A549 (cell line): ENCODE measurements at regions not wholly inside any gene's neighbourhood (a gene's known extent, or its start where the extent isn't known, plus 50 kb on each side); places are given as distances from the start of the nearest gene placed in this dataset.
A peak's percentile ranks its signal among the peaks of the same experiment; 100 is the strongest.

Experiments used
- ATAC-seq, 2 experiments: fragments of 200-7000 bp in 1 of 2; fragments of >200 bp in 1 of 2; cut with Nextera tagmentation in 1 of 2; cut with Tn5 transposase in 1 of 2; 3 replicates each; pipeline versions ENCODE4 v1.8.0 to v1.9.1; 2018 to 2020; ENCODE audit warnings: mild to moderate bottlenecking in 1 of 2, moderate library complexity in 1 of 2
- CTCF ChIA-PET: fragments of 300-600 bp; sonication (Branson Sonifier 250); formaldehyde crosslinking; extraction: SDS; loops from one replicate; lab custom pipeline; 2021; ENCODE audit warnings: antibody characterized with exemption, inconsistent platforms; lab: Yijun Ruan, JAX
- POLR2A ChIA-PET: fragments of 350-600 bp; formaldehyde crosslinking; extraction: SDS; loops from one replicate; lab custom pipeline; 2021; ENCODE audit warnings: antibody characterized with exemption, inconsistent platforms; lab: Yijun Ruan, JAX
- DNase-seq, 2 experiments: peaks; one replicate each; pipeline versions ENCODE4 v3.0.0 to v3.0.0-alpha.2; 2011 to 2016; ENCODE audit warnings: low read depth in 1 of 2, low spot score in 1 of 2
- FAIRE-seq: peaks from 2 replicates; lab custom pipeline; 2011; peaks lifted over from hg19 to GRCh38; lab: Jason Lieb, UNC
- H3K27ac ChIP-seq, 2 experiments: fragments of >200 bp; sonication (Bioruptor Twin); formaldehyde crosslinking; 3 replicates each; pipeline ENCODE4 v1.5.1; 2016 to 2017
- H3K4me1 ChIP-seq: fragments of >200 bp; sonication (Bioruptor Twin); formaldehyde crosslinking; 3 replicates; pipeline ENCODE4 v1.6.1; 2016
- H3K4me2 ChIP-seq: fragments of >200 bp; sonication (Bioruptor Twin); formaldehyde crosslinking; 3 replicates; pipeline ENCODE4 v1.6.1; 2016
- H3K4me3 ChIP-seq: fragments of >200 bp; sonication (Bioruptor Twin); formaldehyde crosslinking; 3 replicates; pipeline ENCODE4 v1.5.1; 2016
- H3K9me3 ChIP-seq: fragments of >200 bp; sonication (Bioruptor Twin); formaldehyde crosslinking; 3 replicates; pipeline ENCODE4 v1.6.1; 2016
- BCL3 ChIP-seq: fragments of >200 bp; sonication (Bioruptor Twin); formaldehyde crosslinking; IDR thresholded peaks from 3 replicates; pipeline ENCODE4 v1.6.1; 2016
- CHD2 ChIP-seq: fragments of 150-350 bp; IDR thresholded peaks from 2 replicates; pipeline ENCODE4 v1.6.1; 2014; ENCODE audit warnings: low read length; ENCODE audit not compliant: partially characterized antibody
- CHD4 ChIP-seq: fragments of 200-600 bp; sonication (generic); IDR thresholded peaks from 2 replicates; pipeline ENCODE4 v1.6.1; 2016; ENCODE audit warnings: antibody characterized with exemption, mild to moderate bottlenecking, borderline replicate concordance
- E2F6 ChIP-seq: IDR thresholded peaks from 2 replicates; pipeline ENCODE4 v1.6.1; 2012; ENCODE audit warnings: low read depth, borderline replicate concordance
- EHF ChIP-seq: fragments of 250-450 bp; sonication (Bioruptor Pico); IDR thresholded peaks from 2 replicates; pipeline ENCODE4 v1.5.0; 2020; ENCODE audit warnings: mild to moderate bottlenecking
- ESRRA ChIP-seq: fragments of 150-350 bp; IDR thresholded peaks from 2 replicates; pipeline ENCODE4 v1.6.1; 2014; ENCODE audit warnings: mild to moderate bottlenecking, low read length, borderline replicate concordance
- FOSB ChIP-seq: fragments of 250-450 bp; sonication (Bioruptor Pico); IDR thresholded peaks from 2 replicates; pipeline ENCODE4 v1.5.0; 2020; ENCODE audit warnings: mild to moderate bottlenecking, moderate library complexity
- FOXS1 ChIP-seq: fragments of 250-450 bp; sonication (Bioruptor Pico); IDR thresholded peaks from 2 replicates; pipeline ENCODE4 v1.5.0; 2020; ENCODE audit warnings: mild to moderate bottlenecking, moderate library complexity
- HDAC2 ChIP-seq: fragments of 200-600 bp; sonication (generic); IDR thresholded peaks from 2 replicates; pipeline ENCODE4 v1.6.1; 2016
- HES2 ChIP-seq: fragments of >200 bp; sonication (Bioruptor Twin); formaldehyde crosslinking; IDR thresholded peaks from 2 replicates; pipeline ENCODE4 v1.6.1; 2016
- HEYL ChIP-seq: fragments of 250-450 bp; sonication (Bioruptor Pico); IDR thresholded peaks from 2 replicates; pipeline ENCODE4 v1.8.0; 2021; ENCODE audit warnings: mild to moderate bottlenecking, moderate library complexity
- HOXB5 ChIP-seq: fragments of 250-450 bp; sonication (Bioruptor Pico); IDR thresholded peaks from 2 replicates; pipeline ENCODE4 v1.5.0; 2020; ENCODE audit warnings: mild to moderate bottlenecking, moderate library complexity
- KDM5A ChIP-seq: fragments of 200-600 bp; sonication (generic); IDR thresholded peaks from 2 replicates; pipeline ENCODE4 v1.6.1; 2016; ENCODE audit warnings: antibody characterized with exemption, mild to moderate bottlenecking
- MAFK ChIP-seq: fragments of 450-650 bp; IDR thresholded peaks from 2 replicates; pipeline ENCODE4 v1.6.1; 2014; ENCODE audit not compliant: partially characterized antibody
- MAX ChIP-seq: IDR thresholded peaks from 2 replicates; pipeline ENCODE4 v1.6.1; 2012
- MYC ChIP-seq: IDR thresholded peaks from 2 replicates; pipeline ENCODE4 v1.6.1; 2012; ENCODE audit warnings: mild to moderate bottlenecking, inconsistent platforms, low read length, improper control_type of control experiment, borderline replicate concordance
- NPAS2 ChIP-seq: fragments of 250-450 bp; sonication (Bioruptor Pico); IDR thresholded peaks from 2 replicates; pipeline ENCODE4 v1.8.0; 2022; ENCODE audit warnings: mild to moderate bottlenecking, moderate library complexity, borderline replicate concordance
- RAD21 ChIP-seq, 2 experiments: fragments of >200 bp in 1 of 2; sonication (Bioruptor Twin) in 1 of 2; formaldehyde crosslinking in 1 of 2; IDR thresholded peaks in 1 of 2; conservative IDR thresholded peaks in 1 of 2; 2 replicates in 1 of 2; 3 replicates in 1 of 2; pipeline ENCODE4 v1.6.1; 2012 to 2018; ENCODE audit warnings: inconsistent platforms in 1 of 2
- RCOR1 ChIP-seq: fragments of 150-350 bp; IDR thresholded peaks from 2 replicates; pipeline ENCODE4 v1.6.1; 2014; ENCODE audit warnings: antibody characterized with exemption, low read length, low read depth
- RNF2 ChIP-seq: fragments of 200-600 bp; sonication (generic); IDR thresholded peaks from 2 replicates; pipeline ENCODE4 v1.6.1; 2016; ENCODE audit warnings: low read depth, mild to moderate bottlenecking, antibody characterized with exemption, moderate library complexity, borderline replicate concordance
- SMC3 ChIP-seq: fragments of >200 bp; sonication (Bioruptor Twin); formaldehyde crosslinking; IDR thresholded peaks from 3 replicates; pipeline ENCODE4 v1.6.1; 2018; ENCODE audit warnings: inconsistent platforms
- USF2 ChIP-seq: fragments of 450-650 bp; IDR thresholded peaks from 2 replicates; pipeline ENCODE4 v1.6.1; 2014; ENCODE audit warnings: antibody characterized with exemption
- ZFP36 ChIP-seq: fragments of 450-650 bp; IDR thresholded peaks from 2 replicates; pipeline ENCODE4 v1.6.1; 2014; ENCODE audit warnings: borderline replicate concordance; ENCODE audit not compliant: partially characterized antibody
- WGBS: methylation state at CpG from one replicate; pipeline ENCODE4 v1.1.6; 2017; ENCODE audit errors: missing lambda C conversion rate; 5-methylcytosine and 5-hydroxymethylcytosine counted together

- 16% methylated on average over 4 of the region's 4 CpGs for WGBS
- POLR2A ChIA-PET = no interaction called here
- TF ChIP-seq HES2 = no peak
- TF ChIP-seq NPAS2 (CRISPR knock-in tag) = no peak
- TF ChIP-seq E2F6 = no peak
- TF ChIP-seq CHD2 = no peak
- TF ChIP-seq EHF (CRISPR knock-in tag) = no peak
- no peak for TF ChIP-seq CHD4
- TF ChIP-seq, all 56 proteins: peak for 0
- CTCF ChIA-PET = no interaction called here
- Histone ChIP-seq H3K9me3 (no peaks in the 10 kb centered on the region), H3K27ac (no peak overlapping the region), H3K4me2 (no peak overlapping the region), H3K4me1 (no peaks in the 10 kb centered on the region), H3K4me3 (no peak overlapping the region)
- DNase-seq = no peak
- FAIRE-seq = no peak
- no peak for ATAC-seq
Observed at GRCh38 chr2:125680809-125681208, 975.1 kb upstream of the GYPC start.

GRCh38 chr2:125681576-125681975, 974.4 kb upstream of the GYPC start:
- no peak for ATAC-seq
- no peak overlapping the region for H3K4me3 ChIP-seq
- CTCF ChIA-PET = interaction anchor here (1.1 kb wide), 1 partner anchor 8 kb away, joined by 3 read pairs; no protein-coding TSS in a partner anchor
- H3K4me1 ChIP-seq = no peaks in the 10 kb centered on the region
- POLR2A ChIA-PET = no interaction called here
- no peak for DNase-seq
- FAIRE-seq = no peak
- no peak for TF ChIP-seq RAD21 (conservative IDR thresholded peaks at IDR 0.05 in 1 of 2, IDR thresholded peaks at IDR 0.05 in 1 of 2)
- no peak for TF ChIP-seq CHD4
- TF ChIP-seq CHD2 = no peak
- no peak for TF ChIP-seq ZFP36
- peak; percentile 18 for TF ChIP-seq MAFK
- TF ChIP-seq RNF2 = no peak
- TF ChIP-seq KDM5A = no peak
- no peak for TF ChIP-seq HEYL
- H3K4me2 ChIP-seq = no peak overlapping the region
- H3K27ac ChIP-seq = no peak overlapping the region
- WGBS = 4% methylated on average over 1 of the region's 1 CpG
- no peaks in the 10 kb centered on the region for H3K9me3 ChIP-seq

GRCh38 chr2:125681976-125682805, 973.8 kb upstream of the GYPC start:
- no peak overlapping the region for H3K4me2 ChIP-seq
- H3K27ac ChIP-seq = no peak overlapping the region
- ATAC-seq (no peak), DNase-seq (no peak), FAIRE-seq (no peak)
- TF ChIP-seq HDAC2 = no peak
- TF ChIP-seq RCOR1 = no peak
- no peak for TF ChIP-seq HEYL
- no peak for TF ChIP-seq HOXB5 (CRISPR knock-in tag)
- no peak for TF ChIP-seq SMC3
- TF ChIP-seq MAX = no peak
- no peak for TF ChIP-seq HES2
- TF ChIP-seq FOSB = no peak
- no peak for TF ChIP-seq MYC
- TF ChIP-seq BCL3 = no peak
- no peak for TF ChIP-seq KDM5A
- TF ChIP-seq ESRRA = no peak
- TF ChIP-seq FOXS1 (CRISPR knock-in tag) = no peak
- TF ChIP-seq CHD2 = no peak
- TF ChIP-seq USF2 = no peak
- no peaks in the 10 kb centered on the region for H3K9me3 ChIP-seq
- POLR2A ChIA-PET = no interaction called here
- 16% methylated on average over 3 of the region's 3 CpGs for WGBS
- no peaks in the 10 kb centered on the region for H3K4me1 ChIP-seq
- CTCF ChIA-PET = interaction anchor here (1.1 kb wide), 1 partner anchor 9 kb away, joined by 3 read pairs; no protein-coding TSS in a partner anchor
- no peak overlapping the region for H3K4me3 ChIP-seq
